ENCODE measurements at regions not wholly inside any gene's neighbourhood (a gene's known extent, or its start where the extent isn't known, plus 50 kb on each side); places are given as distances from the start of the nearest gene placed in this dataset.
A peak's percentile ranks its signal among the peaks of the same experiment; 100 is the strongest.

DNA sequence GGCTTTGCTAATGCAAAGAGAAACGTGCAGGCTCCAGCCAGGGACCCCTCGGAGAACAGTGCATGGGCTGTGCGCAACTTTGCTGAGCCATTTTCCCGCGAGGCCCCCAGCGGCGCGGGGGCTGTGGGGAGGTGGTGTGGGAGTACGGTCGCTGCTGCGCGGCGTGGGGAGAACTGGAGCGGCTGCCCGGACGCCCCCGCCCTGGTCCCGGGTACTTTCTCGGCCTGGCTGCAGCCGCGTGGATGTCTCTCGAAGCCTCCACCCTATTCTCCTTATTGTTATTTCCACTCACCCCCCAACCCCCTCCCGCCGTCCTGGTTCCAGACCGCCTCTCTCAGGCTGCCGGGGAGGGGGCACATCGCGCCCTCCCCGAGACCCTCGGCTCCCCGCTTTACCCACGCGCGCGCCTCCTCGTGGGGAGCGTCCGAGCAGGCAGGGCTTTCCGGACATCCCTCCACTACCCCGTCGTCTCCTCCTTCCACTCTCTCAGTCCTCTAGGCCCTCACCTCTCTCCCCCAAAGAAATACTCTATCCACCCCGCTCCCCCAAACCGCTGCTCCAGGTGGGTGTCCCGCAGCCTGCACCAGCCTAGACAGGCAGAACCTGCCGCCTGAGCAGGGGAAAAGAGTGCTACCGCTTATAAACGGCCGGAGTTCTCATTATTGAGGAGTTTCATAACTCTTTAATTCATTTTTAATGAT, 68.6 kb upstream of the TBCA start:
- DNase-seq (ENCODE audit: low spot score), result no peak

DNA sequence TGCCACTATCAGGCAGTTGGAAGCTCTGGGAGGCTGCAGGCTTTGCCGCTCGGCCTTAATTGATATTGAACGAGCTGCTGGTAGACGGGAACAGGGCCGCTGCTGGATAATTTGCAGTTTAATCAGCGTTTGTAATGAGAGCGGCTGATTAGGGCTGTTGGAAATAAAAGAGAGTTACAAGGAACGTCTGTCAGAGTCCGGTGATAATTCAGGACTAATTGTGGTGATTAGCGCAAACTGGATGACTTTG, 68.2 kb upstream of the TBCA start:
- DNase-seq (ENCODE audit: low spot score), result no peak

DNA sequence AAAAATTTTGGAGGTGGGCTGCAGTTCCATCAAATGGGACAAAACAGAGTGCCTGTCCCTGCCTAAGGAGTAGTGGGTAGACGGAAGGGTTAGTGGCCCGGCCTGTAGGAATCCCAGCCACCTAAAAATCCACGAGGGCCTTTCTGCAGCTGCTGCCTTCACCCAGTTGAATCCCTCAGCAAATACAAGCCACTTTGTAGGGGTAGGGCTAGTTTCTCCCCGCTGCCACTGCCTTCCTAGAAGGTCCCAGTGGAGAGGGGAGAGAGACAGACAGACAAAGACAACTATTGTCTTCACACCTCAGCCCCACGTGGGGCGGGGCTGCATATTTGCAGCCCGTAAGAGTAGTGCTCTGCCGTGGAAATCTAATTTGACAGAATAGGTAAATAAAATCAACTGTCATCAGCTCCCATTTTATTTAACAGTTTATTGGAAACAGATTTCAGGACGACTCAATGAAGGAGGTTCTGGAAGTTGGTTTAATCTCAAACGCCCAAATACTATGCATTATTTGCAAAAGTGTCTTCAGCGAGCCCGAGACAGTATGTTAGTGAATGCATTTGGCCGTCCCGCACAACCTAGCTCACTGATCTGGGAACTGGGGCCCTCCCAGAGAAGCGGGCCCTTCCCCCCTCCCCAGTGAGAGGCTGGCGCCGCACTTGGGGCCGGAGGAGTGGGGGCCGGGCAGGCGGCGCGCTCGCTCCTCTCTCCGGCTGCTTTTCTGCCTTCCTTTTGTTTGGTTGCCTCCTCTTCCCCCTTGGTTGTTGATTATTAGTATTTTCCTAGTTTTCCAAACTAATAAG, 67.6 kb upstream of the TBCA start:
- no peak for DNase-seq (ENCODE audit: low spot score)

DNA sequence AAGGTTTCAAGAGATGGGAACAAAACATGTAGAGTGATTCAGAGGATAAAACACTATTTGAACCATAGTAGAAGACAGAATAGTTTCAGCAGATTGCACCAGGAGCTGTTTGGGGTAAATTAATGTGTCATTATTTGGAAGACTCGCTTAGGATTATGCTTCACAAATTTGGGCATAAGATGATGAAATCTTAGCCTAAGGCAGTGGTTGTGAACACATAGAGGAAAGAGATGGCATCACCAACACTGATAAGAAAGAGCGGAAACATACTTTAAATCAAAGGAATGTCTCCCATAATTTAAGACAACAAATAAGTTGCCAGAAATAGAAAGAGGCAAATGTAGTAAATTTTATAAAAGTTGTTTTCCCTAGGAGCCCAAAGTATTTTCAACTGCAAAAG, 66.1 kb upstream of the TBCA start:
- DNase-seq (ENCODE audit: low spot score), result no peak

DNA sequence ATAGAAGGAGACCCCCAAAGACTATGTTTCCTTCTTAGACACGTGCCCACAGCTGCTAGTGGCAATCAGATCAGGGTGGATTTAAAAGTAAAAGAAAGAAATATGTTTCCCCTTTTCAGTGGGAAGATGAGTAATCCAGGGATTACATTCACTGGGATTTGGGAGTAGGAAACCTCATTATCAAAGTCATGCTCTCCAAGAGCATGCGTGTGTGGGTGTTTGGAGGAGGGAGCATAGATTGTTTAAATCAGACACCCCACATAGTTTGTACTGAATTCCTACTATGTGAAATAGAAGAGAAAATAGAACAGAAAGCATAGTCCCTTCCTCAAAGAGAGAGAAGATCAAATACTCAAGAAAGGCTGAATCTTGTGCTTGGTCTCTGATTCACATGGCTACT, 65.5 kb upstream of the TBCA start:
- DNase-seq (ENCODE audit: low spot score), result no peak

DNA sequence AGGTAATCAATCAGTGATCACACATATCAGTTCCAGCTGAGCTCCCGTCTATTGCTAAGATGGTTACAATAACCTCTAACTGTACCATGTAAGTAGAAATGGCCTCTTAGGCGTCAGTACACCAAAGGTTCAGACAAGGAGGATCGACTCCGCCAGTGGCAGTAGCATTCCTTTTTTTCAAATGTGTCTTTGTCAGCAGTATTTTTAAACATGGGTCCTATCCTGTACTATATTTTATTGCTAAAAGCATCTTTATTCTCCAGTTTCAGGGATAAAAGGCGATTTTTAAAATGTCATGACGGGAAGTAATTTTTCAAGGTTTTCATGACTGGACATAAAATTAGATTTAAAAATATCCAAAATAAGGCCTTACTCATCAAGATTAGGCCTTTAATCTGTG, 64.8 kb upstream of the TBCA start:
- no peak for DNase-seq (ENCODE audit: low spot score)

DNA sequence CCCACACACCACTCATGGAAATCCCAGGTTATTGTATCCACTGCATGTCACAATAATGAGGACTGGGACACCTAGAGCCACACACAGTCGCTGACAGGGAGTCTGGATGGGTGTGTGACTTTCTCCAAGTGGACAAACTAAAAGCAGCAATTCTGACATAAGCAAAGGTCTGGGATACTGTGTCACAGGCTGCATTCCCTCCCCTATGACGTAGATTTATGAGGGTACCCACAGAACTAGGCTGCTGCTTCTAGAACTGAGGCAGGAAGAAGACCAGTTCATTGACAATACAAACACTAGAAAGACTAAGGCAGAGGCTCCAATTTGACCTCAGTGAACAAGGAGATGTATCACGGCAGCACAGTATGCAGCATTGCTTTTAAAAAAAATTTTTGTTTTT, 63.6 kb upstream of the TBCA start:
- DNase-seq (ENCODE audit: low spot score), result no peak

DNA sequence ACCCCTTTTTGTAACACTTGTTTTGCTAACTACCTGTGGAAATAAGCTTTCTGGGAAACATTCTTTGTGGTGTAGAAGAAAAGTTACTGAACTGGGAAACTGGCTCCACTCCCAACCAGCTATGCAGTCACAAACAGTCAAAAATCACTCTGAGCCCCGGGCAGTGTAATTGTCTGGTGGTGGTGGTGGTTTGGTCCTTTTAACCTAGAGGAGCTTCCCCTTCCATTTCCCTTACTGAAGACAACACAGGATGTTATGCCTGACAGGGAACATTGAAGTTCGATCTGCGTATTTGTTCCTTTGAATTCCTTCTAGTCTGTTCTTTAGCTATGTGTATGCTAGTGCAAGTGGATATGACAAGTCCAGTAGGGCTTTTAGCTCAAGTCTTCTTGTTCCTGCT, 56.8 kb upstream of the TBCA start:
- DNase-seq (ENCODE audit: low spot score), result no peak

DNA sequence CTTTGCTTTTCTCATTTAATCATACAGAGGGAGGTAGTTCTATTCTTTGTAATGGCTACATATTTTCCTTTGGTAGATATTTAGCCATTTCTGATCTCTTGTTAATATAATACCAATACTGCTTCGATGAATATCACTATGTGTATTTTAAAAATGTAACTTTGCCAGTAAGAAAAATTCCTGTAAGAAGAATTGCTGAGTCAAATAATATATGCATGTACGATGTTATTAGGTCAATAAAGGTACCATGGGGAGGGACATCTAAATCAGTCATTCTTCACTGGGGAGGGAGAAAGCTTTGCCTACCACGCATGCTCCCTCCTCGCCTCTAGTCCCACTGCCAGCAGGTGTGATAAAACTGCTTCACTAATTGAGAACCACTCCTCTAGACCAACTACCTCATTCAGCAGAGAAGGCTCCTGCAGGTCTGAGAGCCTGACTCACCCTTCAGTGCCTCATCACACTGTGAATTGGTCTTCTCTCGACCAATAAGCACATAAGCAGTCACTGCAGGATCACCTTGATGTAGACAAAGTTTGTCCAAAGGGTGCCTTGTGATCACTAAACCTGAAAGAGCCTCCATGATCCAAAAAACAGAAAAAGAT, 56.1 kb upstream of the TBCA start:
- DNase-seq (ENCODE audit: low spot score), result no peak

DNA sequence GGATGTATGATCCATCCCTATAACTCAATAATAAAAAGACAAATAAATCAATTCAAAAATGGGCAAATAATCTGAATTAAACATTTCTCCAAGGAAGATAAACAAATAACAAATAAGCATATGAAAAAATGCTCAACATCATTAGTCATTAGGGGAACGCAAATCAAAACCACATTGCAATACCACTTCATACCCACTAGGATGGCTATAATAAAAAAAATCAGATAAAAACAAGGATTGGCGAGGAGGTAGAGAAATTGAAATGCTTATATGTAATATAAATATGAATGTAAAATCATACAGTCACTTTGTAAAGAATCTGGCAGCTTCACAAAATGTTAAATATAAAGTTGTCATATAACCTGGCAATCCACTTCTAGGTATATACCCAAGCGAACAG, 52.3 kb upstream of the TBCA start:
- peak; percentile 18 for DNase-seq (ENCODE audit: low spot score)

All from NAMALWA (cell line).